ENCODE measurements at regions not wholly inside any gene's neighbourhood (a gene's known extent, or its start where the extent isn't known, plus 50 kb on each side); places are given as distances from the start of the nearest gene placed in this dataset.

DNA sequence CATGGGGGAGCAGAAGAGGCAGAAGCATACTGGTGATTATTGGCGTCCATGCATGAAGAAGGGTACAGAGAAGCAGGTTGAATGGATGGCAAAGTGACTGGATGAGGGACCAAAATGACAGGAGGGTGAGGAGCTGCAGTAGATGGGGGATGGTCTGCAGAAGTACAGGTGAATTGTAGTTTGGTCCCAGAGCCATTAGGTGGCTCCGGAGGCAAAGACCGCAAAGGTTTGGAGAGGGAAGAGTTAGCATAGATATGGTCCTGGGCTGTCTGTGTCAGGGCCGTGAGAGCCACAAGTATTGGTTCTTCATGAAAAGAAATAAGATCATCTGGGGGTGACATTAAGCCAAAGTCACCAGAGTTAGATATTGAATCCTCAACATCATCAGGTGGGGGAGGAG is 59.0 kb upstream of the ZNF726 start:
- TF ChIP-seq MXD1 (CRISPR knock-in tag; IDR thresholded peaks at IDR 0.05; ENCODE audit: borderline replicate concordance, poor library complexity, severe bottlenecking) (no peak), PRPF4 (IDR thresholded peaks at IDR 0.05; ENCODE audit: insufficient read depth, low read depth, low read length, poor library complexity, severe bottlenecking) (no peak), EZH2 (IDR thresholded peaks at IDR 0.05; ENCODE audit: borderline replicate concordance, low read depth, low read length) (no peak), MCM5 (IDR thresholded peaks at IDR 0.05; ENCODE audit: low read depth) (no peak), NCOA6 (IDR thresholded peaks at IDR 0.05) (no peak), CHD2 (IDR thresholded peaks at IDR 0.05; ENCODE audit: low read depth, low read length) (no peak), MYNN (IDR thresholded peaks at IDR 0.05) (no peak), MYNN (CRISPR knock-in tag; IDR thresholded peaks at IDR 0.05) (no peak)
- TF ChIP-seq, protein P1, sequence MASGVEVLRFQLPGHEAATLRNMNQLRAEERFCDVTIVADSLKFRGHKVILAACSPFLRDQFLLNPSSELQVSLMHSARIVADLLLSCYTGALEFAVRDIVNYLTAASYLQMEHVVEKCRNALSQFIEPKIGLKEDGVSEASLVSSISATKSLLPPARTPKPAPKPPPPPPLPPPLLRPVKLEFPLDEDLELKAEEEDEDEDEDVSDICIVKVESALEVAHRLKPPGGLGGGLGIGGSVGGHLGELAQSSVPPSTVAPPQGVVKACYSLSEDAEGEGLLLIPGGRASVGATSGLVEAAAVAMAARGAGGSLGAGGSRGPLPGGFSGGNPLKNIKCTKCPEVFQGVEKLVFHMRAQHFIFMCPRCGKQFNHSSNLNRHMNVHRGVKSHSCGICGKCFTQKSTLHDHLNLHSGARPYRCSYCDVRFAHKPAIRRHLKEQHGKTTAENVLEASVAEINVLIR (CRISPR knock-in tag; IDR thresholded peaks at IDR 0.05), result no peak
- TF ChIP-seq, protein P2, sequence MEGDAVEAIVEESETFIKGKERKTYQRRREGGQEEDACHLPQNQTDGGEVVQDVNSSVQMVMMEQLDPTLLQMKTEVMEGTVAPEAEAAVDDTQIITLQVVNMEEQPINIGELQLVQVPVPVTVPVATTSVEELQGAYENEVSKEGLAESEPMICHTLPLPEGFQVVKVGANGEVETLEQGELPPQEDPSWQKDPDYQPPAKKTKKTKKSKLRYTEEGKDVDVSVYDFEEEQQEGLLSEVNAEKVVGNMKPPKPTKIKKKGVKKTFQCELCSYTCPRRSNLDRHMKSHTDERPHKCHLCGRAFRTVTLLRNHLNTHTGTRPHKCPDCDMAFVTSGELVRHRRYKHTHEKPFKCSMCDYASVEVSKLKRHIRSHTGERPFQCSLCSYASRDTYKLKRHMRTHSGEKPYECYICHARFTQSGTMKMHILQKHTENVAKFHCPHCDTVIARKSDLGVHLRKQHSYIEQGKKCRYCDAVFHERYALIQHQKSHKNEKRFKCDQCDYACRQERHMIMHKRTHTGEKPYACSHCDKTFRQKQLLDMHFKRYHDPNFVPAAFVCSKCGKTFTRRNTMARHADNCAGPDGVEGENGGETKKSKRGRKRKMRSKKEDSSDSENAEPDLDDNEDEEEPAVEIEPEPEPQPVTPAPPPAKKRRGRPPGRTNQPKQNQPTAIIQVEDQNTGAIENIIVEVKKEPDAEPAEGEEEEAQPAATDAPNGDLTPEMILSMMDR (IDR thresholded peaks at IDR 0.05 in 2 of 3, conservative IDR thresholded peaks at IDR 0.05 in 1 of 3; ENCODE audit: insufficient read depth in 2 of 3, low read depth in 1 of 3, low read length in 3 of 3), result 0 out of 6 replicates have a peak, but pooled peaks of 2 of the 3 experiments have one; percentile 10 to 11
- TF ChIP-seq, protein P3, sequence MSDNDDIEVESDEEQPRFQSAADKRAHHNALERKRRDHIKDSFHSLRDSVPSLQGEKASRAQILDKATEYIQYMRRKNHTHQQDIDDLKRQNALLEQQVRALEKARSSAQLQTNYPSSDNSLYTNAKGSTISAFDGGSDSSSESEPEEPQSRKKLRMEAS (CRISPR knock-in tag; IDR thresholded peaks at IDR 0.05), result no peak
- TF ChIP-seq, protein P4, sequence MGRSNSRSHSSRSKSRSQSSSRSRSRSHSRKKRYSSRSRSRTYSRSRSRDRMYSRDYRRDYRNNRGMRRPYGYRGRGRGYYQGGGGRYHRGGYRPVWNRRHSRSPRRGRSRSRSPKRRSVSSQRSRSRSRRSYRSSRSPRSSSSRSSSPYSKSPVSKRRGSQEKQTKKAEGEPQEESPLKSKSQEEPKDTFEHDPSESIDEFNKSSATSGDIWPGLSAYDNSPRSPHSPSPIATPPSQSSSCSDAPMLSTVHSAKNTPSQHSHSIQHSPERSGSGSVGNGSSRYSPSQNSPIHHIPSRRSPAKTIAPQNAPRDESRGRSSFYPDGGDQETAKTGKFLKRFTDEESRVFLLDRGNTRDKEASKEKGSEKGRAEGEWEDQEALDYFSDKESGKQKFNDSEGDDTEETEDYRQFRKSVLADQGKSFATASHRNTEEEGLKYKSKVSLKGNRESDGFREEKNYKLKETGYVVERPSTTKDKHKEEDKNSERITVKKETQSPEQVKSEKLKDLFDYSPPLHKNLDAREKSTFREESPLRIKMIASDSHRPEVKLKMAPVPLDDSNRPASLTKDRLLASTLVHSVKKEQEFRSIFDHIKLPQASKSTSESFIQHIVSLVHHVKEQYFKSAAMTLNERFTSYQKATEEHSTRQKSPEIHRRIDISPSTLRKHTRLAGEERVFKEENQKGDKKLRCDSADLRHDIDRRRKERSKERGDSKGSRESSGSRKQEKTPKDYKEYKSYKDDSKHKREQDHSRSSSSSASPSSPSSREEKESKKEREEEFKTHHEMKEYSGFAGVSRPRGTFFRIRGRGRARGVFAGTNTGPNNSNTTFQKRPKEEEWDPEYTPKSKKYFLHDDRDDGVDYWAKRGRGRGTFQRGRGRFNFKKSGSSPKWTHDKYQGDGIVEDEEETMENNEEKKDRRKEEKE (IDR thresholded peaks at IDR 0.05; ENCODE audit: borderline replicate concordance in 1 of 2, control insufficient read depth in 1 of 2, low read depth in 2 of 2, low read length in 1 of 2), result no peak
